Astrocyte of the spinal cord (primary cell): ENCODE measurements at regions not wholly inside any gene's neighbourhood (a gene's known extent, or its start where the extent isn't known, plus 50 kb on each side); places are given as distances from the start of the nearest gene placed in this dataset.

Source experiments
- DNase-seq: peaks from one replicate; pipeline ENCODE4 v3.0.0; 2011; ENCODE audit warnings: low read depth, low spot score
- H3K4me3 ChIP-seq: 2 replicates; pipeline ENCODE4 v1.5.1; 2011; ENCODE audit warnings: low read depth, mild to moderate bottlenecking, low read length, moderate library complexity
- in situ Hi-C: cut with HindIII; loops from 2 replicates; pipeline ENCODE4 v1.10.0; 2017; ENCODE audit warnings: low sequenced_read_pairs
- TF ChIP-seq, protein P1 (sequence below): IDR thresholded peaks from 2 replicates; pipeline ENCODE4 v1.5.1; 2012; ENCODE audit warnings: low read depth, mild to moderate bottlenecking, low read length, inconsistent platforms

DNA sequence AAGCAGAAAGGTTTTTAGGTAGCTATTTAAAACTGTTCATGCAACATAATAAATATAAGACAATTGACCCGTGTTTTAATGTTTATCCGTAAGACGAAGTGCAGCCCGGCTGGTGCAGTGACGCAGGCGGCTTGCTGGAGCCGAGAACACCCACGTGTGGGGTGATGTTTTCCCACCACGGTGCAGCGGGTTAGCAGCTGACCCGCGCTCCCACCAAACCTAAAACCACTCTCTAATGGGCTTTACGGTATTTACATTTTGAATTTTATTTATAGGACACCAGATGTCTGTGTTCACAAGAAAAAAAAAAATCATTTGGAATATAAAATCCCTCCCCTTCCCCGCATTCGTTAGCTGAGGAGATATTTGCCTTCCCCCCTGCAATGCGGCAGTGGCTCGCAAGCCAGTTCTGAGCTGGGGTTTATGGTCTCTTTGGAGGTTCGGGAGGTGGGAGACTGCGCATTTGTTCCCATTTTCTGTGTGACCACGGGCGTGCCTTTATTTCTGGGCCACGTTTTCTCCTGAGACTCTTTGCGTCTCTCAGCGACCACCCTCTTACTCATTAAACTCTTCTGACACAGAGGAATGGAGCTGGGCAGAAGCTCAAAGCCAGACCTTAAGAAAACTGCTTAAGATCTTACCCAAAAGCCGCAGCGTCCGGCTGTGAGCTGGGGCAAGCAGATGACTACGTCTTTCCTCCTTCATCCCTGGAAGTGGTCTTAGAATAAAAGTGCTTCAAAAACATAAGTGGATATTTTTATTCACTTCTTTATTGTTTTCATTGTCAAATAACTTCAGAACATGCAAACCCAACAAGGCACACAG is 301.1 kb downstream of the IRF8 start:
- in situ Hi-C loops: no loop called here
- TF ChIP-seq, protein P1, sequence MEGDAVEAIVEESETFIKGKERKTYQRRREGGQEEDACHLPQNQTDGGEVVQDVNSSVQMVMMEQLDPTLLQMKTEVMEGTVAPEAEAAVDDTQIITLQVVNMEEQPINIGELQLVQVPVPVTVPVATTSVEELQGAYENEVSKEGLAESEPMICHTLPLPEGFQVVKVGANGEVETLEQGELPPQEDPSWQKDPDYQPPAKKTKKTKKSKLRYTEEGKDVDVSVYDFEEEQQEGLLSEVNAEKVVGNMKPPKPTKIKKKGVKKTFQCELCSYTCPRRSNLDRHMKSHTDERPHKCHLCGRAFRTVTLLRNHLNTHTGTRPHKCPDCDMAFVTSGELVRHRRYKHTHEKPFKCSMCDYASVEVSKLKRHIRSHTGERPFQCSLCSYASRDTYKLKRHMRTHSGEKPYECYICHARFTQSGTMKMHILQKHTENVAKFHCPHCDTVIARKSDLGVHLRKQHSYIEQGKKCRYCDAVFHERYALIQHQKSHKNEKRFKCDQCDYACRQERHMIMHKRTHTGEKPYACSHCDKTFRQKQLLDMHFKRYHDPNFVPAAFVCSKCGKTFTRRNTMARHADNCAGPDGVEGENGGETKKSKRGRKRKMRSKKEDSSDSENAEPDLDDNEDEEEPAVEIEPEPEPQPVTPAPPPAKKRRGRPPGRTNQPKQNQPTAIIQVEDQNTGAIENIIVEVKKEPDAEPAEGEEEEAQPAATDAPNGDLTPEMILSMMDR: no peak
- no peak for DNase-seq
- no peak overlapping the region for H3K4me3 ChIP-seq

DNA sequence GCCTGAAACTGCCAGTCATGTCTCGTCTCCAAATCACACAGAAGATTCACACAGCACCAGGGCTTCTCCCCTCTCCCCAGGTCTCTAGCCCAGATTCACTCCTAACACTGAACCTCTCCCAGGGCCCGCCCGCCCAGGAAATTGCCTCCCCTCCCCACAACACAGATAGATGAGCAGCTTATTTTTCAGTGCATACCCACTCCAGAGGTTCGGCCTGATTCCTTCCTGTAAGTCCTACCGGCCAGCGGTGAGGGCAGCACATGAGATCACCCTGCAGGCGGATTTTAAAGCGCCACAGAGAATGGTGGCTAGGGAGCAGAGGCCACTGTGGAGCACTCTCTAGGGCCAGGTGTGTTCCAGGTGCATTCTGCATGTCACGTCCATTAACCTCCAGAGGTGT is 301.8 kb downstream of the IRF8 start:
- DNase-seq: no peak
- in situ Hi-C loops: no loop called here
- TF ChIP-seq, protein P1: no peak
- no peak overlapping the region for H3K4me3 ChIP-seq

DNA sequence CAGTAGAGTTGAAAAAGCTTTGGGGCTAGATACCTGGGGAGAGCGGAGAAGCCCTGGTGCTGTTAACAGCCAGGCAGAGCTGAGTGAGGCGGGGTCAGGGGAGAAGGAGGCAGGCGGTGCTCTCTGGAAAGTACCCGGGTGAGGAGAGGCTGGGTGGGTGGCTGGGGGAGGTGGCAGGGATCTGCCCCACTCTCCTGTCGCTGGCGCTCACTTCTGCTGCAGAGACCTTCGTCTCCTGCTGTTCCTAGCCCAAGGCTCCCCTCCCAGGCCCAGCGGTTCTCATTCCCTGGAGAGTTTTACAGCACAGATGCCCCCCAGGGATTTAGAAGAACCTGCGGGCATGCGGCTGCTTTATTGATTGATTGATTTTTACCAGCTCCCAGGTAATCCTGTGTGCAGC is 302.8 kb downstream of the IRF8 start:
- no peak overlapping the region for H3K4me3 ChIP-seq
- in situ Hi-C loops: no loop called here
- DNase-seq: no peak
- TF ChIP-seq, protein P1: no peak

DNA sequence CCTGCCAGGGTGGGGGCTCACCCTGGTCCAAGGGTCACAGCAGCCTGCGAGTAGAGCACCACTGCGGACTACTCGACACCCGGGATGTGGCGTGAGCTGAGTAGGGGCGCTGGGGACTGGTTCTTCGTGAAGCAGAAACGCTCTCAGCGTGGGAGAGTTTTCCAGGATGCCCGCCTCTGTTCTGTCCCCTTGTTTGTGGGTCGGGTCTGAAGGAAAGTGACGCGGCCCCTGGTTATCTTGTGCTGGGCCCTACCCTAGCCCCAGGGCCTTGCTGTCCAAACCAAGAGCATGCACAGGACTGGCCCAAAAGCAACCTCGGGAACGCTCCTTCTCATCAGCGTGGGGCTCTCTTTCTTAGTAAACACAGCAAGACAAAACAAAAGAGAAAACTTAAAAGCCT is 303.3 kb downstream of the IRF8 start:
- in situ Hi-C loops: no loop called here
- no peak for DNase-seq
- H3K4me3 ChIP-seq: no peak overlapping the region
- TF ChIP-seq, protein P1: no peak

DNA sequence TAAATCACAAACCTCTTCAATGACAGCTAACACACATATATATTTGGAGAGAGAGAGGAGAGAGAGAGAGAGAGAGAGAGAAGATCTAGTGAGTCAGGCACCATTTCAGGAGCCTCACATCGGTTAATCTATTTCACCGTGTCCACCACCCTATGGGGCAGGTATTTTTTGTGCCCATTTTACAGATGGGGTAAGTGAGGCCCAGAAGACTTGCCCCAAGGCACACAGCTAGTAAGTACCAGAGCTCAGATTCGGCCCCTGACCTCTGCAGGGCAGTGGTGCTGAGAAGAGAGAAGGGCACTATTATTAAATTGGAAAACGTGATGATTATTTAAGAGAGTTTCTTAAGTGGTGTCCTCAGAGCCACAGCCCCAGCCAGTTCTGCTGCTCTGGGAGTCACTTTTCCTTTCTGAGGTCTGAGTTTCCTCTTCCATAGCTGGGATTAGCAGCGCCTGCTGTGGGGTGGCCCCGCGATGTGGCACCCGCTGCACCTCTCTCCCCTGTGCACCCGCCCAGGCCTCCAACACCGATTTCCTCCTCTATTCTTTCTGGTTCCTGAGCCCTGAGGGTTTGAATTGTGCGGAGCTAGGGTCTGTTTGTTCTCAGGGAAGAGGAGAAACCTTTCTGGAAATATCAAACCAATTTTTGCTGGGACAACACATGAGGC is 303.9 kb downstream of the IRF8 start:
- TF ChIP-seq, protein P1: no peak
- DNase-seq: no peak
- H3K4me3 ChIP-seq: no peak overlapping the region
- in situ Hi-C loops: no loop called here

DNA sequence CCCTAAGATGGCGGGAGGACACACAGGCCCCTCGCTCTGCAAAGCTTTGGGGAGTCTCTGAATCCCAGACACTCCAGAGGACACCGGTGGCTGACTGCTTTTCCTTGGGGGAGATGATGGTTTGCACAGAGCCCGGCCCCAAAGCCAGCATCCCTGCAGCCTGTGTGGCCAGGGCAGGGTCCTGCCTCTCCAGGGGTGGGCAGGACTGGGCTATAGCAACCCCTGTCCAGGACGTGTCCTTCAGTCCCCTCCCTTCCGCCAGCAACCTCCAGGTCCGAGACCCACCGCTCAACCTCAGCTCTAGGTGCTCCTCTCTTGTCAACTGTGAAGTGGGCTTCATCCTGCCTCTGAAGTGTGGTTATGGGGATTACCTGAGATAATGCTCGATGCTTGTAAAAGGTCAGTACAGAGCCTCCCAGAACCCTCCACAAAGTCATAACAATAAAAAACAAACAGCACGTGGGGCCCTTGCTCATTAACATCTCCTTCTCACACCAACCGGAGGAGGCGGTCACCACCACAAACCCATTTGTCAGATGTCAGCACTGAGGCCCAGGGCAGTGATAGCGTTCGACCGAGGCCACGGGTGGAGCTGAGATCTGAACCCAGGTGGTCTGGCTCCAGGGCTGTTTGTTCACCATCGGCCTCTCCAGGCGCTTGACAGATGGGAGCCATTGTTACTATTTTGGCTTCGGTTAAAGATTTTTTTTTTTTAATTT is 304.8 kb downstream of the IRF8 start:
- no peak for DNase-seq
- in situ Hi-C loops: no loop called here
- no peak overlapping the region for H3K4me3 ChIP-seq
- TF ChIP-seq, protein P1: no peak
